Heart left ventricle (tissue), 16 donors: ENCODE measurements at regions not wholly inside any gene's neighbourhood (a gene's known extent, or its start where the extent isn't known, plus 50 kb on each side); places are given as distances from the start of the nearest gene placed in this dataset.

Experiments
- ATAC-seq, 4 donors: fragments of 200-7000 bp; cut with Tn5 transposase; one replicate each; pipeline ENCODE4 v1.9.1; 2020 to 2022; ENCODE audit warnings: moderate library complexity in 4 of 4, mild to moderate bottlenecking in 3 of 4, moderate number of reproducible peaks in 1 of 4
- DNase-seq, 5 donors: peaks; one replicate each; pipeline ENCODE4 v3.0.0-alpha.2; 2020
- H3K27ac ChIP-seq, 12 donors: fragments of 200-600 bp; sonication (generic) in 4 of 12; one replicate each; pipeline versions ENCODE4 v1.5.0 to v1.8.0; 2016 to 2022; ENCODE audit warnings: mild to moderate bottlenecking in 2 of 12
- H3K27me3 ChIP-seq, 9 donors: fragments of 200-600 bp; sonication (generic) in 2 of 9; one replicate each; pipeline versions ENCODE4 v1.5.1 to v1.8.0; 2016 to 2022; ENCODE audit warnings: mild to moderate bottlenecking in 3 of 9
- H3K36me3 ChIP-seq, 9 donors: fragments of 200-600 bp; sonication (generic) in 2 of 9; one replicate each; pipeline versions ENCODE4 v1.5.0 to v1.8.0; 2018 to 2022; ENCODE audit warnings: mild to moderate bottlenecking in 2 of 9
- H3K4me1 ChIP-seq, 12 donors: fragments of 200-600 bp; sonication (generic) in 4 of 12; one replicate each; pipeline versions ENCODE4 v1.5.0 to v1.8.0; 2016 to 2022; ENCODE audit warnings: mild to moderate bottlenecking in 3 of 12
- H3K4me3 ChIP-seq, 12 donors: fragments of 200-600 bp; sonication (generic) in 4 of 12; one replicate each; pipeline versions ENCODE4 v1.5.0 to v1.8.0; 2017 to 2022; ENCODE audit warnings: mild to moderate bottlenecking in 9 of 12, moderate library complexity in 4 of 12
- H3K9me3 ChIP-seq, 12 donors: fragments of 200-600 bp; sonication (generic) in 4 of 12; one replicate each; pipeline versions ENCODE4 v1.5.0 to v1.8.0; 2016 to 2022; ENCODE audit warnings: mild to moderate bottlenecking in 1 of 12
- POLR2A ChIP-seq, 2 donors: fragments of 450-650 bp; IDR thresholded peaks; one replicate each; pipeline ENCODE4 v1.6.1; 2017; ENCODE audit warnings: antibody characterized with exemption in 2 of 2, mild to moderate bottlenecking in 2 of 2, moderate library complexity in 2 of 2
- WGBS, 4 donors: extraction: QIAGEN DNeasy Blood & Tissue Kit in 2 of 4; methylation state at CpG; one replicate each; pipeline versions ENCODE4 v1.1.5 to v1.1.7; 2013 to 2018; 5-methylcytosine and 5-hydroxymethylcytosine counted together
- intact Hi-C, 10 donors: fragments of 100-400 bp; cut with DNase I; formaldehyde crosslinking; loops; one replicate each; pipeline versions ENCODE4 v1.11.1 to v1.14.2; 2022
- TF ChIP-seq, protein P1 (sequence below), 12 donors: fragments of 200-600 bp; sonication (generic) in 4 of 12; IDR thresholded peaks; one replicate each; pipeline versions ENCODE4 v1.5.0 to v1.8.0; 2018 to 2022; ENCODE audit warnings: antibody characterized with exemption in 12 of 12, mild to moderate bottlenecking in 5 of 12
- donor health status: ischemic (EF 13 %, LVEDD 7.1; RV severe dilation, severe dysfunction).
- donor health status: healthy with polysubstance abuse.
- donor health status: DM: no; HTN: yes; CAD: no.
- donor health status: DM: no; HTN: no; CAD: no.
- donor health status: ischemic (EF 25% LVEDD 6.9; RV normal size, moderate dysfunction).
- donor health status: ischemic (EF 25% LVEDD 5.7; RV mildly dilated, moderate dysfunction).
- donor health status: healthy.
- donor health status: DM: yes; HTN: yes; CAD: no.
- donor health status: ischemic (EF 35%, LVEDD 5.7; RV mildly dilated, moderate dysfunction).
- donor health status: nonischemic (EF 11% LVEDD 7.7; RV severe dilation, severe dysfunction).
- donor health status: DM: yes; HTN: yes; CAD: no.
- donor health status: PGD.
- donor health status: ischemic (EF 29% LVEDD 5.4; RV normal size, mild dysfunction).
- donor health status: nonischemic (EF 23%, LVEDD 6.1; RV moderate dilation, normal function).

- DNase-seq, result no peak
- H3K4me1 ChIP-seq, result no peaks in the 10 kb centered on the region
- WGBS, 4 donors, result 66 to 71% (median 67%) methylated on average over 10 to 11 of the region's 11 CpGs
Measured at GRCh38 chr7:70923181-70923845, 208.6 kb upstream of the GALNT17 start.

GRCh38 chr7:70925411-70926115, 206.4 kb upstream of the GALNT17 start:
- Histone ChIP-seq H3K4me1 (no peaks in the 10 kb centered on the region), H3K36me3 (no peaks in the 10 kb centered on the region), H3K4me3 (no peak overlapping the region), H3K27ac (no peak overlapping the region), H3K27me3 (peaks cover 0 to 2% (median 0%) of the 10 kb centered on the region in 9 donors), H3K9me3 (peaks cover 0 to under 1% (median 0%) of the 10 kb centered on the region in 12 donors)
- ATAC-seq (no peak), DNase-seq (no peak)
- TF ChIP-seq, protein P1, sequence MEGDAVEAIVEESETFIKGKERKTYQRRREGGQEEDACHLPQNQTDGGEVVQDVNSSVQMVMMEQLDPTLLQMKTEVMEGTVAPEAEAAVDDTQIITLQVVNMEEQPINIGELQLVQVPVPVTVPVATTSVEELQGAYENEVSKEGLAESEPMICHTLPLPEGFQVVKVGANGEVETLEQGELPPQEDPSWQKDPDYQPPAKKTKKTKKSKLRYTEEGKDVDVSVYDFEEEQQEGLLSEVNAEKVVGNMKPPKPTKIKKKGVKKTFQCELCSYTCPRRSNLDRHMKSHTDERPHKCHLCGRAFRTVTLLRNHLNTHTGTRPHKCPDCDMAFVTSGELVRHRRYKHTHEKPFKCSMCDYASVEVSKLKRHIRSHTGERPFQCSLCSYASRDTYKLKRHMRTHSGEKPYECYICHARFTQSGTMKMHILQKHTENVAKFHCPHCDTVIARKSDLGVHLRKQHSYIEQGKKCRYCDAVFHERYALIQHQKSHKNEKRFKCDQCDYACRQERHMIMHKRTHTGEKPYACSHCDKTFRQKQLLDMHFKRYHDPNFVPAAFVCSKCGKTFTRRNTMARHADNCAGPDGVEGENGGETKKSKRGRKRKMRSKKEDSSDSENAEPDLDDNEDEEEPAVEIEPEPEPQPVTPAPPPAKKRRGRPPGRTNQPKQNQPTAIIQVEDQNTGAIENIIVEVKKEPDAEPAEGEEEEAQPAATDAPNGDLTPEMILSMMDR (IDR thresholded peaks at IDR 0.05), result no peak
- no peak for TF ChIP-seq POLR2A (IDR thresholded peaks at IDR 0.05)
- WGBS, 4 donors, result 76 to 80% (median 79%) methylated on average over 3 to 5 of the region's 5 CpGs
- intact Hi-C loops, result no loop called here

More at GRCh38 chr7:70923181-70923845, 208.6 kb upstream of the GALNT17 start:
- no peaks in the 10 kb centered on the region for H3K36me3 ChIP-seq
- no peak overlapping the region for H3K27ac ChIP-seq
- ATAC-seq, result no peak
- no peaks in the 10 kb centered on the region for H3K9me3 ChIP-seq
- peaks cover 0 to 7% (median 0%) of the 10 kb centered on the region in 9 donors for H3K27me3 ChIP-seq
- no peak overlapping the region for H3K4me3 ChIP-seq
- intact Hi-C loops, result no loop called here
- TF ChIP-seq, protein P1 (IDR thresholded peaks at IDR 0.05), result no peak
- no peak for TF ChIP-seq POLR2A (IDR thresholded peaks at IDR 0.05)

GRCh38 chr7:70926666-70927065, 205.3 kb upstream of the GALNT17 start:
- ATAC-seq, result no peak
- intact Hi-C loops, result no loop called here
- no peak overlapping the region for H3K4me3 ChIP-seq
- peaks cover 0 to 3% (median 0%) of the 10 kb centered on the region in 12 donors for H3K9me3 ChIP-seq
- 64 to 77% (median 69%) methylated on average over 4 of the region's 4 CpGs for WGBS, 4 donors
- H3K4me1 ChIP-seq, result no peaks in the 10 kb centered on the region
- peaks cover 0 to 2% (median 0%) of the 10 kb centered on the region in 9 donors for H3K27me3 ChIP-seq
- no peaks in the 10 kb centered on the region for H3K36me3 ChIP-seq
- TF ChIP-seq POLR2A (IDR thresholded peaks at IDR 0.05), result no peak
- TF ChIP-seq, protein P1 (IDR thresholded peaks at IDR 0.05), result no peak
- no peak for DNase-seq
- no peak overlapping the region for H3K27ac ChIP-seq

DNA sequence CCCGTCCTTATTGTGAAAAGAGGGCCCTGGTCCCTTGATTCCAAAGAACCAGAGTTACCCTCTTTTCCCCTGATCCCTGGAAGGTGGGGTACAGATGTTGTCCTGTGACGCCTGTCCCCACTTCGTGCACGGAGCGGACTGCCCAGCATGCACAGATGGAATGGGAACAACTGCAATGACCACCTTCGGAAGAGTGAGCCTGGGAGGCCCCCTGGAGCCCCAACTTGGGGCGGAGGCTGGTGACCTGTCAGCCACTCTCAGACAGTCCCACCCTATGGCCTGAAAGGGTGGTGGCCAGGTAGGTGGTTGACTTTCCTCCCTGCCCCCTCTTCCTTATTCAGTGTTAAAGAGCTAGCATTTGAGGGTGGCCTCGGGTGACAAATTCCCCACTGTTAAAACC, 196.6 kb upstream of the GALNT17 start:
- Histone ChIP-seq H3K9me3 (peaks cover 0 to 3% (median 0%) of the 10 kb centered on the region in 12 donors), H3K4me3 (no peak overlapping the region), H3K27me3 (peaks cover 0 to 8% (median 0%) of the 10 kb centered on the region in 9 donors), H3K27ac (no peak overlapping the region), H3K36me3 (no peaks in the 10 kb centered on the region), H3K4me1 (no peaks in the 10 kb centered on the region)
- ATAC-seq (no peak), DNase-seq (no peak)
- WGBS, 4 donors, result 69 to 78% (median 73%) methylated on average over 8 of the region's 8 CpGs
- TF ChIP-seq, protein P1 (IDR thresholded peaks at IDR 0.05), result no peak
- TF ChIP-seq POLR2A (IDR thresholded peaks at IDR 0.05), result no peak
- intact Hi-C loops, result no loop called here
